ENCODE measurements at regions not wholly inside any gene's neighbourhood (a gene's known extent, or its start where the extent isn't known, plus 50 kb on each side); places are given as distances from the start of the nearest gene placed in this dataset.

GRCh38 chr16:9371713-9372448 lies 280.4 kb downstream of the HAPSTR1 start:
- TF ChIP-seq EP300 (IDR thresholded peaks at IDR 0.05) (no peak), POLR2A (IDR thresholded peaks at IDR 0.05; ENCODE audit: low read depth) (no peak), CTCF (IDR thresholded peaks at IDR 0.05) (no peak)
- Histone ChIP-seq H3K4me1 (peaks cover 0 to 7% (median 2%) of the 10 kb centered on the region in 4 donors), H3K27me3 (no peaks in the 10 kb centered on the region), H3K27ac (replicated peaks in 1 of 4) (no peak overlapping the region), H3K36me3 (no peaks in the 10 kb centered on the region), H3K9me3 (peaks cover 0 to 6% (median 0%) of the 10 kb centered on the region in 4 donors), H3K4me3 (no peak overlapping the region)
- DNase-seq (ENCODE audit: extremely low spot score) = no peak
- intact Hi-C loops (cut with DNase I) = no loop called here
- 81% methylated on average over 8 of the region's 8 CpGs for WGBS

GRCh38 chr16:9372934-9373890 lies 281.8 kb downstream of the HAPSTR1 start:
- TF ChIP-seq POLR2AphosphoS5 (IDR thresholded peaks at IDR 0.05) = no peak
- TF ChIP-seq EP300 (IDR thresholded peaks at IDR 0.05) = no peak
- TF ChIP-seq POLR2A (IDR thresholded peaks at IDR 0.05; ENCODE audit: low read depth) = no peak
- no peak for TF ChIP-seq CTCF (IDR thresholded peaks at IDR 0.05)
- no peak overlapping the region for H3K27ac ChIP-seq (replicated peaks in 1 of 4)
- intact Hi-C loops (cut with DNase I) = no loop called here
- DNase-seq (ENCODE audit: extremely low spot score) = no peak
- no peaks in the 10 kb centered on the region for H3K36me3 ChIP-seq
- no peak overlapping the region for H3K4me3 ChIP-seq
- WGBS = 73% methylated on average over 13 of the region's 13 CpGs
- H3K9me3 ChIP-seq = peaks cover 0 to 6% (median 0%) of the 10 kb centered on the region in 4 donors
- no peaks in the 10 kb centered on the region for H3K27me3 ChIP-seq
- peaks cover 0 to 7% (median 2%) of the 10 kb centered on the region in 4 donors for H3K4me1 ChIP-seq

- intact Hi-C loops (cut with DNase I) = no loop called here
- no peak for DNase-seq (ENCODE audit: extremely low spot score)
- H3K9me3 ChIP-seq = peaks cover 0 to 6% (median 0%) of the 10 kb centered on the region in 4 donors
- 35% methylated on average over 7 of the region's 7 CpGs for WGBS
- no peak overlapping the region for H3K4me3 ChIP-seq
- H3K36me3 ChIP-seq = no peaks in the 10 kb centered on the region
- H3K27me3 ChIP-seq = no peaks in the 10 kb centered on the region
- no peak overlapping the region for H3K27ac ChIP-seq (replicated peaks in 1 of 4)
- TF ChIP-seq POLR2AphosphoS5 (IDR thresholded peaks at IDR 0.05) (no peak), POLR2A (IDR thresholded peaks at IDR 0.05; ENCODE audit: low read depth) (no peak), EP300 (IDR thresholded peaks at IDR 0.05) (no peak), CTCF (IDR thresholded peaks at IDR 0.05) (no peak)
- H3K4me1 ChIP-seq = peaks cover 0 to 7% (median 2%) of the 10 kb centered on the region in 4 donors
Observed at GRCh38 chr16:9374061-9374460, 282.6 kb downstream of the HAPSTR1 start.

- Histone ChIP-seq H3K36me3 (no peaks in the 10 kb centered on the region), H3K27ac (replicated peaks in 1 of 4) (no peak overlapping the region), H3K4me3 (no peak overlapping the region), H3K4me1 (no peaks in the 10 kb centered on the region), H3K27me3 (no peaks in the 10 kb centered on the region), H3K9me3 (no peaks in the 10 kb centered on the region)
- 75% methylated on average over 5 of the region's 5 CpGs for WGBS
- TF ChIP-seq POLR2A (IDR thresholded peaks at IDR 0.05; ENCODE audit: low read depth) (no peak), EP300 (IDR thresholded peaks at IDR 0.05) (no peak), CTCF (IDR thresholded peaks at IDR 0.05) (no peak), POLR2AphosphoS5 (IDR thresholded peaks at IDR 0.05) (no peak)
- intact Hi-C loops (cut with DNase I) = no loop called here
- DNase-seq (ENCODE audit: extremely low spot score) = no peak
Observed at GRCh38 chr16:9378876-9379275, 287.4 kb downstream of the HAPSTR1 start.
